Fibroblast of skin of back (primary cell): ENCODE measurements at regions not wholly inside any gene's neighbourhood (a gene's known extent, or its start where the extent isn't known, plus 50 kb on each side); places are given as distances from the start of the nearest gene placed in this dataset.

Source experiments
- DNase-seq: peaks from one replicate; pipeline ENCODE4 v3.0.0-alpha.2; 2013

GRCh38 chr10:4522296-4523000 is 303.6 kb upstream of the AKR1E2 start:
- no peak for DNase-seq

- DNase-seq = peak; percentile 79
Measured at GRCh38 chr10:4519658-4520402, 306.2 kb upstream of the AKR1E2 start.

GRCh38 chr10:4517746-4518145 is 308.3 kb upstream of the AKR1E2 start:
- no peak for DNase-seq

- DNase-seq = no peak
Measured at GRCh38 chr10:4515721-4516120, 310.3 kb upstream of the AKR1E2 start.

- no peak for DNase-seq
Measured at GRCh38 chr10:4514445-4515108, 311.4 kb upstream of the AKR1E2 start.

- peak; percentile 71 for DNase-seq
Measured at GRCh38 chr10:4512671-4513240, 313.3 kb upstream of the AKR1E2 start.

- no peak for DNase-seq
Measured at GRCh38 chr10:4512196-4512595, 313.8 kb upstream of the AKR1E2 start.

- DNase-seq = peak; percentile 17
Measured at GRCh38 chr10:4511509-4511908, 314.5 kb upstream of the AKR1E2 start.

GRCh38 chr10:4509405-4509804 is 316.6 kb upstream of the AKR1E2 start:
- DNase-seq = no peak

GRCh38 chr10:4506095-4506494 is 319.9 kb upstream of the AKR1E2 start:
- DNase-seq = peak; percentile 69

- DNase-seq = no peak
Measured at GRCh38 chr10:4504550-4504949, 321.5 kb upstream of the AKR1E2 start.

- no peak for DNase-seq
Measured at GRCh38 chr10:4503076-4503475, 322.9 kb upstream of the AKR1E2 start.

GRCh38 chr10:4501306-4501705 is 324.7 kb upstream of the AKR1E2 start:
- no peak for DNase-seq

GRCh38 chr10:4498711-4499251 is 327.2 kb upstream of the AKR1E2 start:
- DNase-seq = peak; percentile 92

- DNase-seq = no peak
Measured at GRCh38 chr10:4494551-4494950, 331.5 kb upstream of the AKR1E2 start.

- DNase-seq = no peak
Measured at GRCh38 chr10:4492202-4492601, 333.8 kb upstream of the AKR1E2 start.

- DNase-seq = no peak
Measured at GRCh38 chr10:4488904-4489303, 337.1 kb upstream of the AKR1E2 start.

GRCh38 chr10:4485636-4486035 is 340.4 kb upstream of the AKR1E2 start:
- DNase-seq = no peak

GRCh38 chr10:4483811-4484210 is 342.2 kb upstream of the AKR1E2 start:
- DNase-seq = no peak

GRCh38 chr10:4482659-4483058 is 343.3 kb upstream of the AKR1E2 start:
- DNase-seq = no peak

- DNase-seq = no peak
Measured at GRCh38 chr10:4481192-4481591, 344.8 kb upstream of the AKR1E2 start.

- DNase-seq = no peak
Measured at GRCh38 chr10:4479342-4479741, 346.7 kb upstream of the AKR1E2 start.

- no peak for DNase-seq
Measured at GRCh38 chr10:4477664-4478063, 348.3 kb upstream of the AKR1E2 start.
